Cardiac muscle cell (in vitro differentiated cells and primary cell): ENCODE measurements at regions not wholly inside any gene's neighbourhood (a gene's known extent, or its start where the extent isn't known, plus 50 kb on each side); places are given as distances from the start of the nearest gene placed in this dataset.
A peak's percentile ranks its signal among the peaks of the same experiment; 100 is the strongest.

Source experiments
- DNase-seq, 2 donors: peaks; one replicate each; pipeline versions ENCODE4 v3.0.0 to v3.0.0-alpha.2; 2010 to 2017; ENCODE audit warnings: low read depth in 1 of 2, low spot score in 1 of 2
- H3K27ac ChIP-seq: fragments of 200-600 bp; sonication (generic); 2 replicates; pipeline ENCODE4 v1.5.1; 2016
- H3K27me3 ChIP-seq: fragments of 200-600 bp; sonication (generic); 2 replicates; pipeline ENCODE4 v1.6.0; 2016; ENCODE audit warnings: control low read depth
- H3K36me3 ChIP-seq: fragments of 200-600 bp; sonication (generic); 2 replicates; pipeline ENCODE4 v1.5.1; 2016; ENCODE audit warnings: control low read depth
- H3K4me1 ChIP-seq: fragments of 200-600 bp; sonication (generic); 2 replicates; pipeline ENCODE4 v1.8.1; 2017; ENCODE audit warnings: low read depth, mild to moderate bottlenecking, mixed run types
- H3K4me3 ChIP-seq: fragments of 200-600 bp; sonication (generic); 2 replicates; pipeline ENCODE4 v1.5.1; 2016; ENCODE audit warnings: mild to moderate bottlenecking
- H3K9me3 ChIP-seq: fragments of 200-600 bp; sonication (generic); 2 replicates; pipeline ENCODE4 v1.5.1; 2017; ENCODE audit warnings: low read depth, mild to moderate bottlenecking, control low read depth
- TF ChIP-seq, protein P1 (sequence below): IDR thresholded peaks from 2 replicates; pipeline ENCODE4 v1.5.1; 2012; ENCODE audit warnings: low read depth, mild to moderate bottlenecking, low read length

DNA sequence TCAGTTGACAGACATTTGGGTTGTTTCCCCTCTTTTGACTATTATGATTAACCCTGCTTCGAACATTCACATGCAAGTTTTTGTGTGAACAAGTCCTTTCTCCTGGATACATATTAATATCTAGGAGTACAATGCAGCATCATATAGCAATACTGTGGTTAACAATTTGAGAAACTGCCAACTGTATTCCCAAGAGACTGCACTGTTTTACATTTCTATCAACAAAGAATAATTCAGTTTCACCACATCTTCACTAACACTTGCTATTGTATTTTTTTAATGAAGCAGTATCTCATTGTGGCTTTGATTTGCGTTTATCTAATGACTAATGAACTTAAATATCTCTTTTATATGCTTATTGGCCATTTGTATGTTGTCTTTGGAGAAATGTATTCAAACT, 184.6 kb upstream of the NBEA start:
- Histone ChIP-seq H3K36me3 (no peaks in the 10 kb centered on the region), H3K4me3 (no peak overlapping the region), H3K9me3 (no peaks in the 10 kb centered on the region), H3K27ac (no peak overlapping the region), H3K4me1 (no peaks in the 10 kb centered on the region), H3K27me3 (peaks cover 4% of the 10 kb centered on the region)
- DNase-seq, result peak in 1 of 2 donors; percentile 65
- TF ChIP-seq, protein P1, sequence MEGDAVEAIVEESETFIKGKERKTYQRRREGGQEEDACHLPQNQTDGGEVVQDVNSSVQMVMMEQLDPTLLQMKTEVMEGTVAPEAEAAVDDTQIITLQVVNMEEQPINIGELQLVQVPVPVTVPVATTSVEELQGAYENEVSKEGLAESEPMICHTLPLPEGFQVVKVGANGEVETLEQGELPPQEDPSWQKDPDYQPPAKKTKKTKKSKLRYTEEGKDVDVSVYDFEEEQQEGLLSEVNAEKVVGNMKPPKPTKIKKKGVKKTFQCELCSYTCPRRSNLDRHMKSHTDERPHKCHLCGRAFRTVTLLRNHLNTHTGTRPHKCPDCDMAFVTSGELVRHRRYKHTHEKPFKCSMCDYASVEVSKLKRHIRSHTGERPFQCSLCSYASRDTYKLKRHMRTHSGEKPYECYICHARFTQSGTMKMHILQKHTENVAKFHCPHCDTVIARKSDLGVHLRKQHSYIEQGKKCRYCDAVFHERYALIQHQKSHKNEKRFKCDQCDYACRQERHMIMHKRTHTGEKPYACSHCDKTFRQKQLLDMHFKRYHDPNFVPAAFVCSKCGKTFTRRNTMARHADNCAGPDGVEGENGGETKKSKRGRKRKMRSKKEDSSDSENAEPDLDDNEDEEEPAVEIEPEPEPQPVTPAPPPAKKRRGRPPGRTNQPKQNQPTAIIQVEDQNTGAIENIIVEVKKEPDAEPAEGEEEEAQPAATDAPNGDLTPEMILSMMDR, result no peak

DNA sequence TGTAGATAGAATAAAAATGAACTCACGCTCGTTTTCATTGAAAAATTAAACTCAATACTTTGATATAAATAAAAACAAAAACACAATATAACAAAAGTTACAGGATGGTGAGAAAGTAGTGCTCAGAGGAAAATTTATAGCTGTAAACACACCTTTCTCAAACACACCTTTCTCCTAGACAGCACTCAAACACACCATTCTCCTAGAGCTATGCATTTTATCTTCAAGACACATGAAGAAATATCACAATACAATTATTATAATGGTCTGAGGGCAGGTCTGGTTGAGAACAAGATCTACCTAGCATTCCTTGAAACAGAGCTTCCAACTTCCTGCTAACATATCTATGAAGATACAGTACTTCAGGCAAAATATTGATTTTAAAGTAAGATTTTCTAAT, 183.4 kb upstream of the NBEA start:
- TF ChIP-seq, protein P1, result no peak
- no peaks in the 10 kb centered on the region for H3K9me3 ChIP-seq
- H3K27me3 ChIP-seq, result peaks cover 4% of the 10 kb centered on the region
- DNase-seq, result no peak
- no peak overlapping the region for H3K4me3 ChIP-seq
- no peaks in the 10 kb centered on the region for H3K4me1 ChIP-seq
- H3K36me3 ChIP-seq, result no peaks in the 10 kb centered on the region
- H3K27ac ChIP-seq, result no peak overlapping the region

DNA sequence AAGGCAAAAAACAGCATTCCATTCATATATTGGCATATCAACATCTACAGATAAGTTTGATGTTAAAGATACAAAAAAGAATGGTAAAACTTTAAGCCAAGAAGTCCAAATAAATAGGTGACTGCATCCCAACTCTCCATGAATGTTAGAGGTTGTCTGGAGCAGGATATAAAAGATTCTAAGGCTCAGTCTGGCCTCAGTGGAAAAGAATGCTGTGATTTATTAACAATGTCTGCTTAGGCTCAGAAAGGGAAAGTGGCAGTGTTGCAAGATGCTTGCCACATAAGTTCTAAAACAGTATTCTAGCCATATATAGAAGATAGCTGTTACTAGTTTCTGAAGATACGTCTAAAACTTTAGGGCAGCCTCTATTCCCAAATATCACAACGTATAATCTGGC, 179.8 kb upstream of the NBEA start:
- Histone ChIP-seq H3K36me3 (no peaks in the 10 kb centered on the region), H3K9me3 (no peaks in the 10 kb centered on the region), H3K27ac (no peak overlapping the region), H3K4me1 (no peaks in the 10 kb centered on the region), H3K4me3 (no peak overlapping the region), H3K27me3 (peaks cover 4% of the 10 kb centered on the region)
- peak in 1 of 2 donors; percentile 51 for DNase-seq
- TF ChIP-seq, protein P1, result no peak

DNA sequence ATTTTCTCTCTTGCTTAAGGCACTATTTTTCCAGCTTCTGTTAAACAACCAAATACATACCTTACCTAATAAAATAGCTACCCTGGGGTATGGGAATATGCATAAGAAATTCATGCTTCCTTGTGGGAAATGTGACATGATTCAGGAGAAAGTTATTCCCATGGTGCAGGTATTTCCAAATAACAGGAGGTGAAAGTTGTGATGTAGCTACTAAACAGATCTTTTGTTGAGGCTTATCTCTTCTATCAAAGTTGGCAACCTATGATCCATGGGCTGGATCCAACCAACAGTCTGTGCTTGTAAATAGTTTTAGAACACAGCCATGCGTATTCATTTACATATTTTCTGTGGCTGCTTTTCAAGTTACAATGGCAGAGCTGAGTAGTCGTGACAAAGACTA, 177.8 kb upstream of the NBEA start:
- Histone ChIP-seq H3K4me3 (no peak overlapping the region), H3K27ac (no peak overlapping the region), H3K4me1 (no peaks in the 10 kb centered on the region), H3K27me3 (peaks cover 4% of the 10 kb centered on the region), H3K36me3 (no peaks in the 10 kb centered on the region), H3K9me3 (no peaks in the 10 kb centered on the region)
- DNase-seq, result no peak
- TF ChIP-seq, protein P1, result no peak

DNA sequence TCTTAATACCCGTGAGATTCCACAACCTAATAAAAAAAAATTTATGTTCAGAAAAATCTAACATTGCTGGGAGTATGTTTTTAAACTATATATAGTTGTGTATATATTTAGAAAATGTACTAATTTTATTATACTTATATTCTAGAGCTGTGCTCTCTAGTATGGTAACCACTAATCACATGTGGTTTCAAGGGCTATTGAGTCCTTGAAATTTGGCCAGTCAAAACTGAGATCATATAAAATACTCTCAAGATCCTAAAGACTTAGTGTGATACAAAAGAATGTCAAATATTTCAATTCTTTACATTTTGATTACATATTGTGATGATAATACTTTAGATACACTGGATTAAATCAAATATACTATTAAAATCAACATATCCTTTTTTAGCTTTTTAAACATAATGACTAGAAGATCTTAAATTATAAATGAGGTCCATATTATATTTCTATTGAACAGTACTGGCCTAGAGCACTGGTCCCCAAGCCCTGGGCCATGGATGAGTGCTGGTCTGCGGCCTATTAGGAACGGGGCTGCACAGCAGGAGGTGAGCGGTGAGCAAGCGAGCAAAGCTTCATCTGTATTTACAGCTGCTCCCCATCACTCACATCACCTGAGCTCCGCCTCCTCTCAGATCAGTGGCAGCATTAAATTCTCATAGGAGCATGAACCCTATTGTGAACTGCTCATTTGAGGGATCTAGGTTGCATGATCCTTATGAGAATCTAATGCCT, 176.5 kb upstream of the NBEA start:
- Histone ChIP-seq H3K4me3 (no peak overlapping the region), H3K9me3 (no peaks in the 10 kb centered on the region), H3K36me3 (no peaks in the 10 kb centered on the region), H3K27ac (no peak overlapping the region), H3K27me3 (no peaks in the 10 kb centered on the region), H3K4me1 (no peaks in the 10 kb centered on the region)
- DNase-seq, result no peak
- TF ChIP-seq, protein P1, result no peak

DNA sequence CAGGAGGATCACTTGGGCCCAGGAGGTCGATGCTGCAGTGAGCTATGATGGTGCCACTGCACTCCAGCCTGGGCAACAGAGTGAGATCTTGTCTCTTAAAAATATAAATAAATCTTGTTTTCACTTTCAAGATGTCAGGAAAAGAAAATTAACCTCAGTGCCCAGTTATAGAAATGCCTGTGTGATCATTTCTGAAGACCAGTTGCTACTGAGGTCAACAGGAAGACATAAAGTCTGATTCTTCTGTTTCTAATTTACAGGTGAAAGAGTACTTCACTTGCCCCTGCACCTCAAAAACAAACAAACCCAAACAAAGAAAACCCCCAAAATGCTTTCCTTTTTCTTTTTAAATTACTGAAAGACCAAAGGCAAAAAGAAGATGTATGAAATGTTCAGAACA, 174.3 kb upstream of the NBEA start:
- DNase-seq, result no peak
- H3K4me1 ChIP-seq, result no peaks in the 10 kb centered on the region
- TF ChIP-seq, protein P1, result no peak
- H3K27me3 ChIP-seq, result no peaks in the 10 kb centered on the region
- H3K9me3 ChIP-seq, result no peaks in the 10 kb centered on the region
- H3K36me3 ChIP-seq, result no peaks in the 10 kb centered on the region
- no peak overlapping the region for H3K4me3 ChIP-seq
- H3K27ac ChIP-seq, result no peak overlapping the region
